ENCODE measurements at regions not wholly inside any gene's neighbourhood (a gene's known extent, or its start where the extent isn't known, plus 50 kb on each side); places are given as distances from the start of the nearest gene placed in this dataset.
"Not testable (repeated sequence)": the region's sequence is repeated elsewhere in the genome, so short reads cannot be mapped to it uniquely, and the experiment has no call there.

DNA sequence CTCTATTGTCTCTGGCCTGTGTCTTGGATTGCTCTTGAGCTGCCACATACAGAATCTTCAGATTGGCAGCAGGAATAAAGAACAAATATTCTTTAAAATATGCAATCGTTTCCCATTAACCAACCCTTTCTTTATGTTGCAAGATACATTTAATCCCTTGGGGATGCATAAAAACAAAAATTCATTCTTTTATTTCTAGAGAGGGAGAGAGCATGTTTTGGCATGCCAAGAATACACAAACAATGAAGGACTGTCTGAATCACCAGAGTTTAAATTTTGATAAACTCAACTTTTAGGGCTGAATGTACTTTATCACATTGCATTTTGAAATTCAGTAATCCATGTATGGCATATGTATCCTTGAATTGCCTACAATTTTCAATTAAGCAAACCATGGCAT is 154.3 kb upstream of the SEMA3D start:
- no peak overlapping the region for H3K4me3 ChIP-seq
- no peaks in the 10 kb centered on the region for H3K9me3 ChIP-seq
- no peaks in the 10 kb centered on the region for H3K36me3 ChIP-seq
- TF ChIP-seq, protein P1, sequence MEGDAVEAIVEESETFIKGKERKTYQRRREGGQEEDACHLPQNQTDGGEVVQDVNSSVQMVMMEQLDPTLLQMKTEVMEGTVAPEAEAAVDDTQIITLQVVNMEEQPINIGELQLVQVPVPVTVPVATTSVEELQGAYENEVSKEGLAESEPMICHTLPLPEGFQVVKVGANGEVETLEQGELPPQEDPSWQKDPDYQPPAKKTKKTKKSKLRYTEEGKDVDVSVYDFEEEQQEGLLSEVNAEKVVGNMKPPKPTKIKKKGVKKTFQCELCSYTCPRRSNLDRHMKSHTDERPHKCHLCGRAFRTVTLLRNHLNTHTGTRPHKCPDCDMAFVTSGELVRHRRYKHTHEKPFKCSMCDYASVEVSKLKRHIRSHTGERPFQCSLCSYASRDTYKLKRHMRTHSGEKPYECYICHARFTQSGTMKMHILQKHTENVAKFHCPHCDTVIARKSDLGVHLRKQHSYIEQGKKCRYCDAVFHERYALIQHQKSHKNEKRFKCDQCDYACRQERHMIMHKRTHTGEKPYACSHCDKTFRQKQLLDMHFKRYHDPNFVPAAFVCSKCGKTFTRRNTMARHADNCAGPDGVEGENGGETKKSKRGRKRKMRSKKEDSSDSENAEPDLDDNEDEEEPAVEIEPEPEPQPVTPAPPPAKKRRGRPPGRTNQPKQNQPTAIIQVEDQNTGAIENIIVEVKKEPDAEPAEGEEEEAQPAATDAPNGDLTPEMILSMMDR (IDR thresholded peaks at IDR 0.05): no peak
- no peak for TF ChIP-seq POLR2A (IDR thresholded peaks at IDR 0.05)
- TF ChIP-seq POLR2AphosphoS5 (IDR thresholded peaks at IDR 0.05): no peak
- no peak overlapping the region for H3K27ac ChIP-seq
- H3K4me1 ChIP-seq: no peaks in the 10 kb centered on the region
- no peak for DNase-seq (ENCODE audit: low spot score in 2 of 2)
- no peaks in the 10 kb centered on the region for H3K27me3 ChIP-seq
- intact Hi-C loops (cut with DNase I; ENCODE audit: low total_unique reads): no loop called here

DNA sequence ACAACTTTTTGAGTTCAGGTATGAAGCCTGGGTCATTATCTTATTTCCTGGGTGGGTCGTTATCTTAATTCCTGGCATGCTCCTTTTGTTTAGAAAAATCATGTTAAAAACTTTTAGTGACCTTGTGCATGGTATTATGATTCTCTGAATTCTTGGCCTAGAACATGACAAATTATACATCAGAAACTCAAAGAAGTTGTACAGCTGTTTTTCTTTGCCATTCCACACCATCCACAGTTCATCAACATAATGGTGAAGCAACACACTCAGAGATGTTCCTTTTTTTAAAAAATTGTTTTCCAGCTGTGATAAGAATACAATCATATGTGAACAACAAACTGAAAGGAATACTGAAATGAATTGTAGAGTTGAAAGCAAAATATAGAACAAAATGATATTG is 149.2 kb upstream of the SEMA3D start:
- no peak overlapping the region for H3K4me3 ChIP-seq
- H3K9me3 ChIP-seq: no peaks in the 10 kb centered on the region
- TF ChIP-seq, protein P1 (IDR thresholded peaks at IDR 0.05): no peak
- TF ChIP-seq POLR2A (IDR thresholded peaks at IDR 0.05): no peak
- no peak overlapping the region for H3K27ac ChIP-seq
- intact Hi-C loops (cut with DNase I; ENCODE audit: low total_unique reads): no loop called here
- H3K27me3 ChIP-seq: no peaks in the 10 kb centered on the region
- no peaks in the 10 kb centered on the region for H3K36me3 ChIP-seq
- H3K4me1 ChIP-seq: no peaks in the 10 kb centered on the region
- no peak for DNase-seq (ENCODE audit: low spot score in 2 of 2)

DNA sequence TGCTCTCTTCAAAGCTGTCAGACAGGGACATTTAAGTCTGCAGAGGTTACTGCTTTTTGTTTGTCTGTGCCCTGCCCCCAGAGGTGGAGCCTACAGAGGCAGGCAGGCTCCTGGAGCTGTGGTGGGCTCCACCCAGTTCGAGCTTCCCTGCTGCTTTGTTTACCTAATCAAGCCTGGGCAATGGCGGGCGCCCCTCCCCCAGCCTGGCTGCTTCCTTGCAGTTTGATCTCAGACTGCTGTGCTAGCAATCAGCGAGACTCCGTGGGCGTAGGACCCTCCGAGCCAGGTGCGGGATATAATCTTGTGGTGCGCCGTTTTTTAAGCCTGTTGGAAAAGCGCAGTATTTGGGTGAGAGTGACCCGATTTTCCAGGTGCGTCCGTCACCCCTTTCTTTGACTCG is 148.3 kb upstream of the SEMA3D start:
- H3K27ac ChIP-seq; H3K36me3 ChIP-seq; DNase-seq (ENCODE audit: low spot score in 2 of 2); H3K4me3 ChIP-seq; H3K4me1 ChIP-seq; H3K9me3 ChIP-seq; intact Hi-C loops (cut with DNase I; ENCODE audit: low total_unique reads); H3K27me3 ChIP-seq: not testable (repeated sequence)

DNA sequence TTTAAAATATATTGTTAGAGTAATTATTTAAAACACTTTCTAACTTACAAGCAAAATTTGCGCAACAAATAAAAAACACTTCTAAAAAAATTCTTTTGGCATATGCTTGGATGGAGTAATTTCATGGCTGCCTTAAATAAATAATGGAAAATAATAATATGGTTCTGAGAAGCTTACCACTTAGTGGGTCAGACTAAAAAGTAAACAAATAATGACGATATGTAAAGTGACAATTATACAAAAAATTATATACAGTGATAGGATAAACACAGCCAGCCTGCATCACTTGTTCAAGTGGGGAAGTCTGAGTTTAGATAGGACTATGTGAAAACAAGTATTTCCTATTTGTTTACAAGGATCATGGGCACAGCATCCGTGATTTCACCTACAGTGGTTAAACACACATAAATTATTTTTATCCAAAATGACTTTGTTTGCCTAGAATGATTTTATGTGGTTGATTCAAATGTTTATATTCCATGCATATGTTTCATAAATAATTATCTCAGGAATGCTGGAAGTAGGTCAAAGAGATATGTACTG is 141.7 kb upstream of the SEMA3D start:
- Histone ChIP-seq H3K4me3 (no peak overlapping the region), H3K27ac (no peak overlapping the region), H3K27me3 (no peaks in the 10 kb centered on the region), H3K36me3 (no peaks in the 10 kb centered on the region), H3K4me1 (no peaks in the 10 kb centered on the region), H3K9me3 (no peaks in the 10 kb centered on the region)
- no peak for DNase-seq (ENCODE audit: low spot score in 2 of 2)
- TF ChIP-seq POLR2A (IDR thresholded peaks at IDR 0.05) (no peak), POLR2AphosphoS5 (IDR thresholded peaks at IDR 0.05) (no peak)
- TF ChIP-seq, protein P1 (IDR thresholded peaks at IDR 0.05): no peak
- intact Hi-C loops (cut with DNase I; ENCODE audit: low total_unique reads): no loop called here

DNA sequence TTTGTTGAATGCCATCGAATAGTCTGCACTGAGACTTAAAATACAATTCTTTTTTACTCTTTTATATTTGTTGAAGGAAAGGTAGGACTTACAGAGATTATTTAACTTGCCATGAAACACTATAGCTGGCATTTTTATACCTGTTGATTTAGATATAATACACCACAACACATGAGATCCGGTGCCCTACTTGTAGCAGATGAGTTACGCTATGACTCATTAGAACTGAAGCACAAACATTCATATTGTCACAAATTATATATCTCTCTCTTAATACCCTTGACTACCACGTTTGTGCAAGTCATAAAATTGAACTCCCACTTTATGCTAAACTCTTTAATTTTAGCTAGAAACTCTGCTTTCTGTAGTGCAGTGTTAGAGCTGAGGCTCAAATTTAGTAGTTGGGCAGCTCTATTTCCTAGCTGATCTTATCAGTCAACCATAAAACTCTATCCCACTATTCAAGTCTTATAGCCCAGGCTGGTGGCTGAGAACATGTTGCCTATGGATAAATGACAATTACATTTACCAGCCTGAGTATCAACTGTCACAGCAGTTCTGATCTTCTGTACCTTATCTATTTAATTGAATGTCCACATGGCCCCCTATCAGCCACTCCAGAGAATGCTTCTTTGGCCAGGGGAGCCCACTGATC is 137.4 kb upstream of the SEMA3D start:
- H3K4me1 ChIP-seq: no peaks in the 10 kb centered on the region
- H3K36me3 ChIP-seq: no peaks in the 10 kb centered on the region
- H3K27ac ChIP-seq: no peak overlapping the region
- H3K27me3 ChIP-seq: no peaks in the 10 kb centered on the region
- no peaks in the 10 kb centered on the region for H3K9me3 ChIP-seq
- no peak for DNase-seq (ENCODE audit: low spot score in 2 of 2)
- no peak overlapping the region for H3K4me3 ChIP-seq
- intact Hi-C loops (cut with DNase I; ENCODE audit: low total_unique reads): no loop called here
- TF ChIP-seq POLR2AphosphoS5 (IDR thresholded peaks at IDR 0.05) (no peak), POLR2A (IDR thresholded peaks at IDR 0.05) (no peak)
- TF ChIP-seq, protein P1 (IDR thresholded peaks at IDR 0.05): no peak

Data from breast epithelium (tissue), 4 donors.